ENCODE measurements at regions not wholly inside any gene's neighbourhood (a gene's known extent, or its start where the extent isn't known, plus 50 kb on each side); places are given as distances from the start of the nearest gene placed in this dataset.
A peak's percentile ranks its signal among the peaks of the same experiment; 100 is the strongest.
"Not testable (repeated sequence)": the region's sequence is repeated elsewhere in the genome, so short reads cannot be mapped to it uniquely, and the experiment has no call there.

DNA sequence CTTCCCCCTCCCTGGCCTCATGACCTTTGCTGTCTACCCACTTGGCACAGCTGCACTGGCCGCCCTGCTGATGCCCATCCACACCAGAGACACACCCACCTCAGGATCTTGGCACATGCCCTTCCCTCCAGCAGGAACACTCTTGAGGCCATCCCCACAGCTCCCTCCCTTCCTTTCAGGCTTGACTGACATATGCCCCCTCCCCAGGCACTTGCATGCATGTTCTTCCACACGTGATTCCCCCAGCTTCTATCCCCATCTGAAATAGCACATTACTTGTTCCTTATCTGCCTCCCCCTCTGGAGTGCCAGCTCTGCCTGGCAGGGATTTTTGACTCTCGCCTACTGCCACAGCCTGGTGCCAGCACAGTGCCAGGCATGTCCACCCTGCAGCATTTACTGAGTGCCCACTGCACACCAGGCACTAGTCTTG is 98.5 kb upstream of the SLC25A33 start:
- Histone ChIP-seq H3K27ac (ENCODE audit: low read depth in 2 of 2, low read length in 2 of 2) (no peak overlapping the region), H3K36me3 (ENCODE audit: control insufficient read depth in 2 of 2, insufficient read depth in 2 of 2, low read length in 2 of 2) (no peaks in the 10 kb centered on the region), H3K9me3 (ENCODE audit: control insufficient read depth in 2 of 2, low read length in 2 of 2) (no peaks in the 10 kb centered on the region), H3K4me3 (ENCODE audit: low read length in 2 of 2) (no peak overlapping the region), H3K27me3 (ENCODE audit: control insufficient read depth in 2 of 2, insufficient read depth in 2 of 2, low read length in 2 of 2) (no peaks in the 10 kb centered on the region), H3K4me1 (ENCODE audit: control insufficient read depth in 2 of 2, insufficient read depth in 2 of 2, low read length in 2 of 2) (peaks cover 18 to 35% of the 10 kb centered on the region in 2 donors), H3K9ac (ENCODE audit: low read depth in 1 of 2, low read length in 2 of 2) (no peak overlapping the region)

- no peaks in the 10 kb centered on the region for H3K36me3 ChIP-seq (ENCODE audit: control insufficient read depth in 2 of 2, insufficient read depth in 2 of 2, low read length in 2 of 2)
- H3K4me1 ChIP-seq (ENCODE audit: control insufficient read depth in 2 of 2, insufficient read depth in 2 of 2, low read length in 2 of 2): peaks cover 15 to 28% of the 10 kb centered on the region in 2 donors
- no peaks in the 10 kb centered on the region for H3K9me3 ChIP-seq (ENCODE audit: control insufficient read depth in 2 of 2, low read length in 2 of 2)
- H3K4me3 ChIP-seq (ENCODE audit: low read length in 2 of 2): no peak overlapping the region
- no peaks in the 10 kb centered on the region for H3K27me3 ChIP-seq (ENCODE audit: control insufficient read depth in 2 of 2, insufficient read depth in 2 of 2, low read length in 2 of 2)
- H3K27ac ChIP-seq (ENCODE audit: low read depth in 2 of 2, low read length in 2 of 2): peak overlapping the region in 1 of 2 donors; percentile 11
- H3K9ac ChIP-seq (ENCODE audit: low read depth in 1 of 2, low read length in 2 of 2): no peak overlapping the region
These were observed 97.7 kb upstream of the SLC25A33 start for GRCh38 chr1:9441451-9442133.

- no peak overlapping the region for H3K4me3 ChIP-seq (ENCODE audit: low read length in 2 of 2)
- H3K27me3 ChIP-seq (ENCODE audit: control insufficient read depth in 2 of 2, insufficient read depth in 2 of 2, low read length in 2 of 2): no peaks in the 10 kb centered on the region
- H3K27ac ChIP-seq (ENCODE audit: low read depth in 2 of 2, low read length in 2 of 2): peak overlapping the region in 1 of 2 donors; percentile 24
- H3K9ac ChIP-seq (ENCODE audit: low read depth in 1 of 2, low read length in 2 of 2): no peak overlapping the region
- no peaks in the 10 kb centered on the region for H3K9me3 ChIP-seq (ENCODE audit: control insufficient read depth in 2 of 2, low read length in 2 of 2)
- H3K4me1 ChIP-seq (ENCODE audit: control insufficient read depth in 2 of 2, insufficient read depth in 2 of 2, low read length in 2 of 2): peaks cover 10 to 22% of the 10 kb centered on the region in 2 donors
- no peaks in the 10 kb centered on the region for H3K36me3 ChIP-seq (ENCODE audit: control insufficient read depth in 2 of 2, insufficient read depth in 2 of 2, low read length in 2 of 2)
These were observed 96.9 kb upstream of the SLC25A33 start for GRCh38 chr1:9442278-9442846.

- Histone ChIP-seq H3K27me3 (ENCODE audit: control insufficient read depth in 2 of 2, insufficient read depth in 2 of 2, low read length in 2 of 2) (no peaks in the 10 kb centered on the region), H3K36me3 (ENCODE audit: control insufficient read depth in 2 of 2, insufficient read depth in 2 of 2, low read length in 2 of 2) (no peaks in the 10 kb centered on the region), H3K4me3 (ENCODE audit: low read length in 2 of 2) (no peak overlapping the region), H3K9ac (ENCODE audit: low read depth in 1 of 2, low read length in 2 of 2) (no peak overlapping the region), H3K4me1 (ENCODE audit: control insufficient read depth in 2 of 2, insufficient read depth in 2 of 2, low read length in 2 of 2) (peaks cover 6 to 17% of the 10 kb centered on the region in 2 donors), H3K9me3 (ENCODE audit: control insufficient read depth in 2 of 2, low read length in 2 of 2) (no peaks in the 10 kb centered on the region), H3K27ac (ENCODE audit: low read depth in 2 of 2, low read length in 2 of 2) (peak overlapping the region in 1 of 2 donors; percentile 24)
These were observed 96.3 kb upstream of the SLC25A33 start for GRCh38 chr1:9442986-9443385.

DNA sequence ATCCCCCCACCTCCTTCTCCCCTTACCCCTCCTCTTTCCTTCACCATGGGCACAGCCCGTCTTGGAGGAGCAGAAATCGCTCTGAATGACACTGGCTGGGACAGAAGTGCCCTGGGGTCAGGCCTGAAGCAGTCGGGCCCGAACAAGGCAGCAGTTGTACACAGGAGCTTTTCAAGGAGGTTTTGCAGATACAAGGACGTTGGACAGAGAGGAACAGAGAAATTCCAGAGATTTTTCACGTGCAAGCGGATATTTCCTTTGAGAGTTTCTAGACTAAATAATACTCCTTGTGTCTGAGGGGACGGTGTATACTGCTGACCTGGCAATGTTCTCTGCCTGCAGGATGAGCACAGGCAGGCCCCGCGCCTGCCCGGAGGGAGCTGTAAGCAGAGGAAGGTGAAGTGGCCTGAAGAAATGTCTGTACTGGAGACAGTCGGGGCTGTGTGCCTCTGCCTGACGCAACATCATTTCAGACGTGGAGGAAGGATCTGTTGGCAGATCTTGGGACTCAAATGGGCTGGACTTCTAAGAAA is 95.3 kb upstream of the SLC25A33 start:
- H3K4me1 ChIP-seq (ENCODE audit: control insufficient read depth in 2 of 2, insufficient read depth in 2 of 2, low read length in 2 of 2): peaks cover 6 to 12% of the 10 kb centered on the region in 2 donors
- H3K9ac ChIP-seq (ENCODE audit: low read depth in 1 of 2, low read length in 2 of 2): no peak overlapping the region
- H3K9me3 ChIP-seq (ENCODE audit: control insufficient read depth in 2 of 2, low read length in 2 of 2): no peaks in the 10 kb centered on the region
- no peak overlapping the region for H3K27ac ChIP-seq (ENCODE audit: low read depth in 2 of 2, low read length in 2 of 2)
- H3K4me3 ChIP-seq (ENCODE audit: low read length in 2 of 2): no peak overlapping the region
- no peaks in the 10 kb centered on the region for H3K27me3 ChIP-seq (ENCODE audit: control insufficient read depth in 2 of 2, insufficient read depth in 2 of 2, low read length in 2 of 2)
- no peaks in the 10 kb centered on the region for H3K36me3 ChIP-seq (ENCODE audit: control insufficient read depth in 2 of 2, insufficient read depth in 2 of 2, low read length in 2 of 2)

- no peak overlapping the region for H3K9ac ChIP-seq (ENCODE audit: low read depth in 1 of 2, low read length in 2 of 2)
- no peak overlapping the region for H3K27ac ChIP-seq (ENCODE audit: low read depth in 2 of 2, low read length in 2 of 2)
- no peaks in the 10 kb centered on the region for H3K27me3 ChIP-seq (ENCODE audit: control insufficient read depth in 2 of 2, insufficient read depth in 2 of 2, low read length in 2 of 2)
- no peaks in the 10 kb centered on the region for H3K9me3 ChIP-seq (ENCODE audit: control insufficient read depth in 2 of 2, low read length in 2 of 2)
- H3K4me3 ChIP-seq (ENCODE audit: low read length in 2 of 2): no peak overlapping the region
- no peaks in the 10 kb centered on the region for H3K36me3 ChIP-seq (ENCODE audit: control insufficient read depth in 2 of 2, insufficient read depth in 2 of 2, low read length in 2 of 2)
- H3K4me1 ChIP-seq (ENCODE audit: control insufficient read depth in 2 of 2, insufficient read depth in 2 of 2, low read length in 2 of 2): peaks cover 2 to 6% of the 10 kb centered on the region in 2 donors
These were observed 94.7 kb upstream of the SLC25A33 start for GRCh38 chr1:9444532-9444931.

DNA sequence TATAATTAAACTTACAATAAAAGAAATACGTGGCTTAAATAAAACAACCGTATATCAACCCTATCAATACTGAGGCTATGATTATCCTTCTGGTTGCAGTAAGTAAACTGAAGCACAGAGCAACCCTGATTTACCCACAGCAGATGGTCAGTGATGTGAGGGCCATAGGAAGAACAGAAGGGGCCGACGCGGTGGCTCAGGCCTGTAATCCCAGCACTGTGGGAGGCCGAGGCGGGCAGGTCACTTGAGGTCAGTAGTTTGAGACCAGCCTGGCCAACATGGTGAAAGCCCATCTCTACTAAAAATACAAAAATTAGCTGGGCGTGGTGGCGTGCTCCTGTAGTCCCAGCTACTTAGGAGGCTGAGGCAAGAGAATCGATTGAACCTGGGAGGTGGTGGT is 94.2 kb upstream of the SLC25A33 start:
- H3K27ac ChIP-seq (ENCODE audit: low read depth in 2 of 2, low read length in 2 of 2); H3K4me1 ChIP-seq (ENCODE audit: control insufficient read depth in 2 of 2, insufficient read depth in 2 of 2, low read length in 2 of 2); H3K9me3 ChIP-seq (ENCODE audit: control insufficient read depth in 2 of 2, low read length in 2 of 2): not testable (repeated sequence)

DNA sequence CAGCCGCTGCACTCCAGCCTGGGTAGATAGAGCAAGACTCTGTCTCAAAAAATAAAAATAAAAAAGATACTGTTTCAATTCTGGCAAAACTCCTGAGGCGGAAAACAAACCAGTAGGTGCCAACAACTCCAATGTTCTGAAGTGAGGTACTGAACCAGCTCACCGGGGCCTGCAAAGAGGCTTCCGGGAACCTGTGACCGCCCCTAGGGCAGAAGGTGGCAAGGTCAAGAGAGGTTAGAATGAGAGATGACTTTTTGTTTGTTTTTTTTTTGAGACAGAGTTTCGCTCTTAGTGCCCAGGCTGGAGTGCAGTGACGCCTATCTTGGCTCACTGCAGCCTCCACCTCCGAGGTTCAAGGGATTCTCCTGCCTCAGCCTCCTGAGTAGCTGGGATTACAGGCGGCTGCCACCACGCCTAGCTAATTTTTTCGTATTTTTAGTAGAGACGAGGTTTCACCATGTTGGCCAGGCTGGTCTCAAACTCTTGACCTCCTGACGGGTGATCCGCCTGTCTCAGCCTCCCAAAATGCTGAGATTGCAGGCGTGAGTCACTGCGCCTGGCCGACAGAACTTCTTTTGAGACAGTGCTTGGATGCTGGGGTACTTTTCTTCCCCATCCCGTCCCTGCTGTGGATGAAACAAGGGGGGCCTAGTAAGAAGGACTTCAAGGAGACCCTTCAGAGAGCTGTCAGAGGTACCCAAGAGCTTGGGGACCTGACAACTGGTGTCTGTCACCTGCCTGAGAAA is 91.9 kb upstream of the SLC25A33 start:
- H3K27me3 ChIP-seq (ENCODE audit: control insufficient read depth in 2 of 2, insufficient read depth in 2 of 2, low read length in 2 of 2): no peaks in the 10 kb centered on the region
- H3K27ac ChIP-seq (ENCODE audit: low read depth in 2 of 2, low read length in 2 of 2): no peak overlapping the region
- H3K4me1 ChIP-seq (ENCODE audit: control insufficient read depth in 2 of 2, insufficient read depth in 2 of 2, low read length in 2 of 2): no peaks in the 10 kb centered on the region
- H3K9me3 ChIP-seq (ENCODE audit: control insufficient read depth in 2 of 2, low read length in 2 of 2): no peaks in the 10 kb centered on the region
- H3K36me3 ChIP-seq (ENCODE audit: control insufficient read depth in 2 of 2, insufficient read depth in 2 of 2, low read length in 2 of 2): no peaks in the 10 kb centered on the region
- H3K4me3 ChIP-seq (ENCODE audit: low read length in 2 of 2): no peak overlapping the region
- H3K9ac ChIP-seq (ENCODE audit: low read depth in 1 of 2, low read length in 2 of 2): no peak overlapping the region

More for the DNA sequence above, 94.2 kb upstream of the SLC25A33 start:
- not testable (repeated sequence) for H3K27me3 ChIP-seq (ENCODE audit: control insufficient read depth in 2 of 2, insufficient read depth in 2 of 2, low read length in 2 of 2); H3K9ac ChIP-seq (ENCODE audit: low read depth in 1 of 2, low read length in 2 of 2); H3K36me3 ChIP-seq (ENCODE audit: control insufficient read depth in 2 of 2, insufficient read depth in 2 of 2, low read length in 2 of 2); H3K4me3 ChIP-seq (ENCODE audit: low read length in 2 of 2)

- Histone ChIP-seq H3K4me3 (ENCODE audit: low read length in 2 of 2) (no peak overlapping the region), H3K36me3 (ENCODE audit: control insufficient read depth in 2 of 2, insufficient read depth in 2 of 2, low read length in 2 of 2) (no peaks in the 10 kb centered on the region), H3K27me3 (ENCODE audit: control insufficient read depth in 2 of 2, insufficient read depth in 2 of 2, low read length in 2 of 2) (peaks cover 0 to under 1% of the 10 kb centered on the region in 2 donors), H3K9ac (ENCODE audit: low read depth in 1 of 2, low read length in 2 of 2) (no peak overlapping the region), H3K4me1 (ENCODE audit: control insufficient read depth in 2 of 2, insufficient read depth in 2 of 2, low read length in 2 of 2) (no peaks in the 10 kb centered on the region), H3K9me3 (ENCODE audit: control insufficient read depth in 2 of 2, low read length in 2 of 2) (no peaks in the 10 kb centered on the region), H3K27ac (ENCODE audit: low read depth in 2 of 2, low read length in 2 of 2) (no peak overlapping the region)
These were observed 90.8 kb upstream of the SLC25A33 start for GRCh38 chr1:9448132-9449109.
